Activated T-cell treated with anti-CD3 and anti-CD28 coated beads, Interleukin-2, amount 50 U/mL, for 24 hours (primary cell): ENCODE measurements at regions not wholly inside any gene's neighbourhood (a gene's known extent, or its start where the extent isn't known, plus 50 kb on each side); places are given as distances from the start of the nearest gene placed in this dataset.
"Not testable (repeated sequence)": the region's sequence is repeated elsewhere in the genome, so short reads cannot be mapped to it uniquely, and the experiment has no call there.

Experiments
- DNase-seq: peaks from one replicate; pipeline ENCODE4 v3.0.0-alpha.2; 2020
- H3K27ac Mint-ChIP-seq: 2 replicates; pipeline ENCODE4 v1.8.0; 2020; ENCODE audit warnings: mild to moderate bottlenecking, mixed read lengths
- H3K27me3 Mint-ChIP-seq: 2 replicates; pipeline ENCODE4 v1.8.0; 2020; ENCODE audit warnings: mixed read lengths
- H3K36me3 Mint-ChIP-seq: 2 replicates; pipeline ENCODE4 v1.8.0; 2020; ENCODE audit warnings: low read depth, mixed read lengths
- H3K4me1 Mint-ChIP-seq: 2 replicates; pipeline ENCODE4 v1.8.0; 2020; ENCODE audit warnings: low read depth, mixed read lengths
- H3K4me3 Mint-ChIP-seq: 2 replicates; pipeline ENCODE4 v1.8.0; 2020; ENCODE audit warnings: mild to moderate bottlenecking, moderate library complexity, mixed read lengths
- H3K9me3 Mint-ChIP-seq: 2 replicates; pipeline ENCODE4 v1.8.0; 2020; ENCODE audit warnings: mixed read lengths

GRCh38 chr1:230498704-230499103, 72.6 kb upstream of the PGBD5 start:
- H3K27ac Mint-ChIP-seq = no peak overlapping the region
- peaks cover 22% of the 10 kb centered on the region for H3K27me3 Mint-ChIP-seq
- no peaks in the 10 kb centered on the region for H3K9me3 Mint-ChIP-seq
- H3K4me1 Mint-ChIP-seq = no peaks in the 10 kb centered on the region
- no peak overlapping the region for H3K4me3 Mint-ChIP-seq
- DNase-seq = no peak
- H3K36me3 Mint-ChIP-seq = no peaks in the 10 kb centered on the region

GRCh38 chr1:230496451-230496850, 70.3 kb upstream of the PGBD5 start:
- Mint-ChIP-seq H3K4me1 (no peaks in the 10 kb centered on the region), H3K36me3 (no peaks in the 10 kb centered on the region), H3K27me3 (peaks cover 23% of the 10 kb centered on the region), H3K4me3 (no peak overlapping the region), H3K27ac (no peak overlapping the region), H3K9me3 (no peaks in the 10 kb centered on the region)
- no peak for DNase-seq

GRCh38 chr1:230495891-230496385, 69.8 kb upstream of the PGBD5 start:
- no peaks in the 10 kb centered on the region for H3K9me3 Mint-ChIP-seq
- H3K36me3 Mint-ChIP-seq = no peaks in the 10 kb centered on the region
- H3K27me3 Mint-ChIP-seq = peaks cover 25% of the 10 kb centered on the region
- no peak overlapping the region for H3K4me3 Mint-ChIP-seq
- no peaks in the 10 kb centered on the region for H3K4me1 Mint-ChIP-seq
- DNase-seq = no peak
- H3K27ac Mint-ChIP-seq = peak overlapping the region; percentile 1

- Mint-ChIP-seq H3K4me3 (no peak overlapping the region), H3K9me3 (no peaks in the 10 kb centered on the region), H3K27ac (no peak overlapping the region), H3K4me1 (no peaks in the 10 kb centered on the region), H3K36me3 (no peaks in the 10 kb centered on the region), H3K27me3 (peaks cover 30% of the 10 kb centered on the region)
- no peak for DNase-seq
Observed at GRCh38 chr1:230495076-230495475, 68.9 kb upstream of the PGBD5 start.

- Mint-ChIP-seq H3K36me3 (no peaks in the 10 kb centered on the region), H3K9me3 (no peaks in the 10 kb centered on the region), H3K27me3 (peaks cover 32% of the 10 kb centered on the region), H3K4me1 (no peaks in the 10 kb centered on the region), H3K4me3 (no peak overlapping the region), H3K27ac (no peak overlapping the region)
- no peak for DNase-seq
Observed at GRCh38 chr1:230494514-230494913, 68.4 kb upstream of the PGBD5 start.

GRCh38 chr1:230494026-230494425, 67.9 kb upstream of the PGBD5 start:
- DNase-seq = no peak
- Mint-ChIP-seq H3K27ac (no peak overlapping the region), H3K27me3 (peaks cover 33% of the 10 kb centered on the region), H3K9me3 (no peaks in the 10 kb centered on the region), H3K4me3 (no peak overlapping the region), H3K4me1 (no peaks in the 10 kb centered on the region), H3K36me3 (no peaks in the 10 kb centered on the region)

- Mint-ChIP-seq H3K4me3 (no peak overlapping the region), H3K36me3 (no peaks in the 10 kb centered on the region), H3K9me3 (no peaks in the 10 kb centered on the region), H3K27ac (no peak overlapping the region), H3K4me1 (no peaks in the 10 kb centered on the region), H3K27me3 (peaks cover 30% of the 10 kb centered on the region)
- no peak for DNase-seq
Observed at GRCh38 chr1:230493264-230493663, 67.1 kb upstream of the PGBD5 start.

GRCh38 chr1:230490436-230490835, 64.3 kb upstream of the PGBD5 start:
- H3K4me1 Mint-ChIP-seq = no peaks in the 10 kb centered on the region
- DNase-seq = no peak
- peaks cover 20% of the 10 kb centered on the region for H3K27me3 Mint-ChIP-seq
- H3K4me3 Mint-ChIP-seq = no peak overlapping the region
- no peak overlapping the region for H3K27ac Mint-ChIP-seq
- no peaks in the 10 kb centered on the region for H3K36me3 Mint-ChIP-seq
- H3K9me3 Mint-ChIP-seq = no peaks in the 10 kb centered on the region

- Mint-ChIP-seq H3K4me3 (no peak overlapping the region), H3K36me3 (no peaks in the 10 kb centered on the region), H3K27ac (no peak overlapping the region), H3K9me3 (no peaks in the 10 kb centered on the region), H3K4me1 (no peaks in the 10 kb centered on the region), H3K27me3 (peaks cover 28% of the 10 kb centered on the region)
- no peak for DNase-seq
Observed at GRCh38 chr1:230487773-230488428, 61.8 kb upstream of the PGBD5 start.

GRCh38 chr1:230476622-230477003, 50.5 kb upstream of the PGBD5 start:
- Mint-ChIP-seq H3K36me3 (no peaks in the 10 kb centered on the region), H3K27me3 (peaks cover 64% of the 10 kb centered on the region), H3K4me3 (no peak overlapping the region), H3K27ac (no peak overlapping the region), H3K4me1 (no peaks in the 10 kb centered on the region), H3K9me3 (no peaks in the 10 kb centered on the region)
- no peak for DNase-seq

GRCh38 chr1:230475856-230476621, 49.9 kb upstream of the PGBD5 start:
- H3K27me3 Mint-ChIP-seq = peaks cover 59% of the 10 kb centered on the region
- H3K9me3 Mint-ChIP-seq, DNase-seq, H3K4me3 Mint-ChIP-seq, H3K36me3 Mint-ChIP-seq, H3K27ac Mint-ChIP-seq, H3K4me1 Mint-ChIP-seq: not testable (repeated sequence)
